HUDEP-2 (cell line): ENCODE measurements at regions not wholly inside any gene's neighbourhood (a gene's known extent, or its start where the extent isn't known, plus 50 kb on each side); places are given as distances from the start of the nearest gene placed in this dataset.
A peak's percentile ranks its signal among the peaks of the same experiment; 100 is the strongest.

Source experiments
- DNase-seq, 76 experiments: peaks; one replicate each; lab custom pipeline; 2025; ENCODE audit not compliant: unreplicated experiment in 76 of 76; lab: John Stamatoyannopoulos, UW

DNA sequence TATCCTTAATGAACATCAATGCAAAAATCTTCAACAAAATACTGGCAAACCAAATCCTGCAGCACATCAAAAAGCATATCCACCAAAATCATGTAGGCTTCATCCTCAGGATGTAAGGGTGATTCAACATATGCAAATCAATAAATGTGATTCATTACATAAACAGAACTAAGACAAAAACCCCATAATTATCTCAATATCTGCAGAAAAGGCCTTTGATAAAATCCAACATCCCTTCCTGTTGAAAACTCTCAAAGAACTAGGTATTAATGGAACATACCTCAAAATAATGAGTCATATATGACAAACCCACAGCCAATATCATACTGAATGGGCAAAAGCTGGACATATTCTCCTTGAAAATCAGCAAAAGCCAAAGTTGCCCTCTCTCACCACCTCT, 54.6 kb upstream of the DEPDC1 start:
- DNase-seq, result no peak

DNA sequence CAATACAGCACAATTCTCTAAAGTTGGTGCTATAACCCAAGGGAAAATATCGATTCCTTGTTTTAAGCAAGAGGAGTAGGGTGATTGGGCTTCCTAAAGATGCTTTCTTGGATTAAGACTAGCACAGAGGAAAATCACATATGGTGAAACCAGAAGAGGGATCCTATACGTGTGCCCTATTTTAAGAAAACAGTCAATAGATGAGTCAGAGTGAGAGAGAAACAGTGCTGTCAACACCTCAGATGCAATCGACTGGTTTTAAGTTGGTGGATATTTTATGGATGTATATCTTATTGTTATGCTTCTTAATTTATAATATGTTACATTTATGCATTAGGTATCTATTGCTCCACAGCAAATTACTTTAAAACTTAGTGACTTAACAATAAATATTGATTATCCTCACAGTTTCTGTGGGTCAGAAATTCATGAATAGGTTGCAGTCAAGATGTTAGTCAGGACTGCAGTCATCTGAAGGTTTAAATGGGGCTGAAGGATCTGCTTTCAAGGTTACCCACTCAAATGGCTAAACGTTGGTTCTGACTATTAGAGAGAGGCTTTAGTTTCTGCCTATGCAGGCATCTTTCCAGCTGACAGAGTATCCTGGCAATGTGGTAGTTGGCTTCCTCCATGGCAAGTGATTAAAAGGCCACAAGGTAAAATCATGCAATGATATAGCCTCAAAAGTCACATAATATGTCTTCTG, 61.6 kb upstream of the DEPDC1 start:
- DNase-seq, result no peak

DNA sequence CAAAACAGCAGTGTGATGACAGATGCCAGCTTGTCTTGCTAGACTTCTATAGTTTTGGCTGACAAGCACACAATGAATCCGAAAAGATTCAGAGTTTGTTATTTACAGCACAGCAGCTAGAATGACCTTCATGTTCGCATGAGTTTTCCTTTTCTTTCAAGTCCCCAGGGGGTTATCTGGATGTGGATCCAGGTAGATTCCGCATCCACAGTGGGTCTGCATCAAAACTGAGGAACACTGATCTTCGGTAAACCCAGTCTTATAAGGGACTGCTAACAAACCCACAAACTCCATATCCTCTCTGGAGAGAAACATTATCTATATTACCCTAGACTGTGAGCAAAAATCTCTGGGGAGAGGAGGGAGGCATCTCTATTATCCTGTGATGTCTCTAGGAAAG, 69.0 kb upstream of the DEPDC1 start:
- no peak for DNase-seq

DNA sequence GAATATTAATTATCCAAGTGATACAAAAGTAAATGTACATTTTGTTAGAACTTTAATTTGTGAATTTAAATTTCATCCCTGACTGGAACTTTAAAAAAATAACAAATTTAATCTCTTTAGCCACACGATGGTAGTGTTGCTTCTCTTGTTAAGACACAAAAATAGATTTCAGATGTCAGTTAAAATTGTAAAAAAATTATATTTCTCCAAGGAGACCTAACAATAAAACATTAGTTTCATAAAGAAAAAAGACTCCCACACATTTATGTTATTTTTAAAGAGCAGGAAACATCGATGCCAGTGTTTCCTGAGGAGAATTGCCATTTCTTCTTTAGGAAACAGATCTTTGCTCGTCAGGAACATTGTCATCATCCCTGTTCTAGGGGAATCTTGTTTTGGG, 74.0 kb upstream of the DEPDC1 start:
- no peak for DNase-seq

DNA sequence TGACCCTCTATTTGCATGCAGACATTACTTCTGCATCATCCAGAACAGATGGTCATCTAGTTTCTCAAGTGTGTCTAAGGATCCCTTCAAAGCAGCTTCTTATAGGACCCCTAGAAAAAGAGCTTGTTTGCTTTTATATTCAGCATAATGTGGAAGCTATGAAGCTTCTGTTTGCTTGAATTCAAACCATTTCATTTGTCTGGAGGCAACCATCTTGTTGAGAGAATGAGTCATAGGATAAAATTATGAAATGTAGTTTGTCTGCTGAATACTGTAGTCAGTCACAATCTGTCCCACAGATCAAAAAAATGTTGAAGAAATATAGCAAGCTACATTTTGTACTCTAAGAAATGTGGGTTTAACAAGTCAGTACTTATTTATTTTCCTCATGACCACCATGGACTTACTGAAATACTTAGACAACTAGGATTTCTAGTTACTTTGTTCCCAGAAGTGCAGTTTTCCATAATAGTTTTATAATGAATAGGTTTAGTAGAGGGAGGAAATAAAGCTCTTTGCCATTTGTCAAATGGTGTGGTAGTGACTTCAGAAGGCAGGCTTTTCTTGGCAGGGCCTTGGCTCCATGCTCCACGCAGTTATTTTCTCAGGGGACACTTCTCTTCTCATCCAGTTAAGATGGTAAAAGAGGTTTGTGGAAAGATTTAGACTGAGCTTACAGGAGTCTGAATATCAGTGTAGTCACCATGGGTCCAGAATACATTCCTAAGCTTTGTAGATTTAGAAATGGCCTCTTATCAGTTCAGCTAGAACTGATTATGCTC, 74.8 kb upstream of the DEPDC1 start:
- DNase-seq, result no peak

DNA sequence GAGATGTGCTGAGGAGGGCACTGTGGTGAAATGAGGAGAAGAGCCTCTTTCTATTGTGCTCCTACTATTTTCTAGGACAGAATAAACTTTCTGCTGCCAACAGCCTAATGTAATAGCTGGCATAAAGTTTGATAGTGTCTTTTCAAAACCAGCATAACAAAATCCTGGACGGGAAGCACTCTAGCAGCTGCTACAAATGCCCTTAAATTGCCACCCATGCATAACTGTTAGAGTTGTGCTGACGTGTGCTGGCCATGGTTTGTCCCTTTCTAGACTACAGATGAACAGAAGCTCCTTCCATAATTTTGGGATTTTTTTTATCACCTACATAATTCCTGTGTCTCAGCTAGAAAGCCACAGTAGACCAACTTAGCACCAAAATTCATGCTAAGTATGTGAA, 88.5 kb upstream of the DEPDC1 start:
- no peak for DNase-seq

DNA sequence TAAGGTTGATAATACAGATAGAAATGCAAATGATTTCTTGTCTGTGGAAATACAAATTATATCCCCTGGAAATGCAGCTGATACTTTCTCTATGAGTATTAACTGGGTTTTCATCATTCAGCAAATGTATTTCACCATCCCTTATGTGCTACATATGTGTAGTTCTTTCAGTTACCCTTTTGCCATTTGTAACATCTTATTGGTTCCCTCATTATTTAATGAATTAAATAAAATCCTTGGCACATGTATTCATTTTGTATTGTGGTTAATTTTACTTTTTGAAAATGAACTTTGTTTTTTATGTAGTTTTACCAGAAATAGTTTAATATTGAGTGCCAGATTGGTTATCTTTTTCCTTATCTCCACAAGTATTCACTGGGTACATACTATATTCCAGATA, 89.9 kb upstream of the DEPDC1 start:
- no peak for DNase-seq

DNA sequence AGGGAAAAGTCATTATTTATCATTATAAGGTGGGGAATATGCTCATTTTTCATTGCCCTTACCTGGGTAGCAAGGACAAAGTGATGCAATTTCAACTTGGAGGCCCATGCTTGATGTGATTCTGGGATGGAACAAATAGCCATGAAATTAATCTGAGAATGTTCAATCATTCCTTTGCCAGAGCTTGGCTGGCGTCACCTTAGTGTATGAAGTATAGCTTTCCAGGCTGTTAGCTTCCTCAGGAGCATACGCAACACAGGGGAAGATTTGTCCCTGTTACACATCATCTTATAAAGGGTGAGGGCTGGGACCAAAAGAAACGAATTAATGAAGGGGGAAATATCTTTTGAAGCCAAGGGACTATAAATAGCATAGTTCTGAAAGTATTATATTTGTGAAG, 91.4 kb upstream of the DEPDC1 start:
- no peak for DNase-seq

DNA sequence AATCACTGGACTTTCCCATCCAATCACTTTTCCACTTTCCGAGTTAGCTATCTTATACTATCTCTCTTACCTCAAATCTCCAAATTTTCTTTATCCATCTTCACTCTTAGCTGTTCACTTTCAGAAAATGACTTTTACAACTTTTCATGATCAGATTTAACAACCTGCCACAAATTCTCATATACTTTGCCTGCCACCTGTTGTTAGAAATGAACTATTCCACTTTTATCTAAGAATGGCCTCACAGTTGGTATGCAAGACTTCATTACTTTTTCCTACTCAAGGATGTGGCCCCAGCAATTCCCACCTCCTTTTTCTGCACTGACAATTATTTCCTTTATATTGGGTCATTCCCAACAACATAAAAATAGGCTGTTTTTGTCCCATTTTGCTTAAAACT, 93.6 kb upstream of the DEPDC1 start:
- no peak for DNase-seq

DNA sequence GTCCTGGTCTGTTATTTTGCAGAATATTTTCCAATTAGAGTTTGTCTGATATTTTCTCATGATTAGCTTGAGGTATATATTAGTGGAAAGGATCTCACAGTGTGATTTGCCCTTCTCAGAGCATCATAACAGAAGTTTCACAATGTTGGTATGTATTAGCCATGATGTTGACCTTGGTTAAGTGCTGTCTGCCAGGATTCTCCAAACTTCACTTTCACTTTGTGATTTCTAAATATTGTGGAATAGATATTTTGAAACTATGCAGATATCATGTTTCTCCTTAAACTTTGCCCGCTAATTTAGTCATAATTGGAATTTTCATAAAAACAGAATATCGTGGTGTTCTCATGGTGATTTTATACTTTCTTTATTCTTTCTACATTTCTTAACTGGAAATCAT, 98.0 kb upstream of the DEPDC1 start:
- DNase-seq, result no peak

DNA sequence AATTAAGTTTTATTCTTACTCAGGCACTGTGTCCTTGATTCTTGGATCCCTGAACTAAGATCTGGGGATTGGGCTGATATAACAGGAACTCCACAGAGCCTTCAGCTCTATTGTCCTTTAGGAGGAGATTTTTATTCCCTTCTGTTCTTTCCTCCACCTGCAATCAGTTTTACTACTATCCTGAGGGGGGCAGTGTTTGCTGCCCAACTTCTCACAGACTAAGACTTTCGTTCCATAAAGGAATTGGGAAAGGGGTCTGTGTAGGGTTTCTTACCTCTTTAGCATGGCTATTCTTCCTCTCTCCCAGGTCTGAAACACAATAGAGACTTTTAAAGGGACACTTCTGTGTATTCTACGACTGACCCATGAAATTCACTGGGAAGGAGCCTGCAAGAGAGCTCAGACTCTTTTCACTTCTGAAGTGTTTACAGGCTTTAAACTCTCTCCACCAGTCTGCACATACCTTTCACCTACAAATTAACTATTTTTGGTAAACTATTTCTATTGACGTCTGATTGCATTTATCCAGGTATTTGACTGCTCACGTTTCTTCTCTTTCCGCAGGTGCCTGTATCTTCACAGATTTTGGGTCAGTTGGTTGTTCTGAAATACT, 103.3 kb upstream of the DEPDC1 start:
- peak in 2 of 76 experiments; percentile 5 to 9 for DNase-seq

DNA sequence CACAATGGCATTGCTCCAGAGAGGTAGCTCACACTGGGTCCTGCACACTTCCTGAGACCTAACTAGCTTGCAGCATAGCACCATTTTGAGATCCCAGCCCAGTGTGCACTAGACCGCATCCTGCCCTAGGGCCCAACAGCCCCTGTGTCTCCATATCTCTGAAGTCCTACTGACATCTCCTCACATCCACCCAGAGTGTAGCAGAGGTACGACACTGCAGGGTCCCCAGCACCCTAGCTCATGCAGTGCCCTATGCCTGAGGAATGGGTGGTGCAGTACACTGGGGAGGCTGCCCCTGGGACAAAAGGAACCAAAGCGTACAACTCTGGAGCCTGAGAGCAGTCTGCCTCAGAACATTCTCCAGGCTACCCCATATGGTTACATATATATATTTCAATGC, 111.4 kb upstream of the DEPDC1 start:
- no peak for DNase-seq

DNA sequence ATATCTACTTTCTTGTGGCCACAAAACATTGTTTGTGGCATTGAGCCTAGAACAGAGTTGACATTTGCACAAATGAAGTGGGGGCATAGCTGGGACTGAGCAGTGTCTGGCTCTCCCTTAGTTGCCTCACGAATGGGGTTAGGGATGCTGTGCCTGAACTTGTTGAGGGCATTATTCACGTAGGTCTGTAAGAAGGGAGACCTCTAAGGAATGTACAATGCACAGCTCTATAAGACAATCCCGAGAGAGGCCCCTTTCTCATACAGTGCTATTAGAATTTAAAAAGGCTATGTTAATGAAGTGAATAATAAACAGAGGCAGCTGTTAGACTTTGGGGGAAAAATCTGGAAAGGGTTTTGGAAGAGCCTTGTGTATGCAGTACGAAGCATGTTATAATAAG, 118.4 kb upstream of the DEPDC1 start:
- DNase-seq, result no peak

DNA sequence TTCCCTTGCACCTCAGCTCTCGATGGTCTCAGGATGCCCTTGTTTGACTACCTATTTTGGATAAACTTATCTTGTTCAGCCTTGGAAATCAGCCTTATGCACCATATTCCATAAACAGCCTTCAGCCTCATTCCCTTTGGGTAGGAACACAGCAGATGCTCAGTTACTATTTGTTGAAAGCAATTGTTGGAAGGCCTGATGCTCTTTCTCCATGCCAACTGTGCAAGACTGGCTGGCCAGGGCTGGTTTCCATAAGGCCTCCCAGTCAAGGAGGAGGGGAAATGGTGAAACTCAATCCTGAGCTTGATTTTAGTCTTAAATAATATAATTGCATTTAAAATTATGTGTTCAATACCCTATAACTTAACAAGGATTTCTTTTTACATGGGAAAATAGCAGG, 121.1 kb upstream of the DEPDC1 start:
- DNase-seq, result no peak

DNA sequence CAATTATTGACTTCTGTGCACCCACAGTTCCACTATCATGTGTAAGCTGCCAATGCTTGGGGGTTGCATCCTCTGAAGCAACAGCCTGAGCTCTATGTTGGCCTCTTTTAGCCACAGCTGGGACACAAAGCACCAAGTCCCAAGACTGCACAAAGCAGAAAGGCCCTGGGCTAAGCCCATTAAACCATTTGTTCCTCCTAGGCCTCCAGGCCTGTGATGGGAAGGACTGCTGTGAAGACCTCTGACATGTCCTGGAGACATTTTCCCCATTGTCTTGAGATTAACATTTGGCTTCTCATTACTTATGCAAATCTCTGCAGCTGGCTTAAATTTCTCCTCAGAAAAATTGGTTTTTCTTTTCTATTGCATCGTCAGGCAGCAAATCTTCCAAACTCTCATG, 123.7 kb upstream of the DEPDC1 start:
- DNase-seq, result no peak

DNA sequence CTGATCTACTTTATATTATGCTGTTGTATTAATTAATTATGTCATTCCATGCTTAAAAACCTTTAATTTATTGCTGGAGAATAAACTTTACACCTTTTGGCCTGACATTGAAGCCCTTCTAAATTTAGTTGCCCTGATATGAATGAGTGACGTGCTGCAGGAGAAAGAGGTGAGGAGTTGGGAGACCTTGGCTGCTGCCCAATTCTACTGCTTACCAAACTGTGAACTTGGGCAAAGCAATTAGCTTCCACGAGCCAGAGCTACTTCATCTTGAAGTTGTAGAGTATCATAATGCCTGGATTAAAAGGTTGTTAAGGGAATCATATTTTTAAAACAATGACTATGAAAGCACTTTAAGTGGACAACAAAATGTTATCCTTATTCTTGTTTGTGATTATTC, 126.8 kb upstream of the DEPDC1 start:
- no peak for DNase-seq

DNA sequence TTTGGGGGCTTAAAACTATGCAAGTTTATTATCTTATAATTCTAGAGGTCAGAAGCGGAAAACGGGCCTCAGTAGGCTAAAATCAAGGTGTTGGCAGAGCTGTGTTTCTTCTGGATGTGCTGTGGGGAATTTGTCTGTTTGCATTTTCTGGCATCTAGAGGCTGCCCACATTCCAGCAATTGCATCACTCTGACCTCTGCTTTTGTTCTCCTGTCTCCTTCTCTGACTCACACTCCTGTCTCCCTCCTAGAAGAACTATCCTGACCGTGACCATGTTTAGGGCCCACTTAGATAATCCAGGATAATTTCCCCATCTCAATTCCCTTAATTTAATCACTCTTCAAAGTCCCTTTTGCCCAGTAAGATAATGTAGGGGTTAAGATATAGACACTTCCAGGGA, 127.4 kb upstream of the DEPDC1 start:
- DNase-seq, result no peak

DNA sequence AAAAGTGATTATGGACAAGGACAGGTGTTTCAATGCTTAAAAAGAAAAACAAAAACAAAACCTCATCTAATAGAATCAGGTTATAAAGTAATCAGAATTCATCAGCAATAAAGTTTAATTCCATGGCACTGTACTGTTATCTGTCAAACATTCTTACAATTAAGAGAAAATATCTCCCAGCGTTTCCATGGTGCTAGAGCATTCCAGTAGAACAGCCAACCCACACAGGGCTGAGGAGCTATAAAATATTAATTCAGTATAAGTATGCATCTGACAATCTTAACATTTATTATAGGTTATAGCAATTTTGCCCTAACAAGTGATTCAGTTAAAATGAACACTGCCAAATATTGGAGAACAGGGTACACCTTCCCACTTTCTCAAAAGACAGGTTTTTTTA, 128.7 kb upstream of the DEPDC1 start:
- no peak for DNase-seq

DNA sequence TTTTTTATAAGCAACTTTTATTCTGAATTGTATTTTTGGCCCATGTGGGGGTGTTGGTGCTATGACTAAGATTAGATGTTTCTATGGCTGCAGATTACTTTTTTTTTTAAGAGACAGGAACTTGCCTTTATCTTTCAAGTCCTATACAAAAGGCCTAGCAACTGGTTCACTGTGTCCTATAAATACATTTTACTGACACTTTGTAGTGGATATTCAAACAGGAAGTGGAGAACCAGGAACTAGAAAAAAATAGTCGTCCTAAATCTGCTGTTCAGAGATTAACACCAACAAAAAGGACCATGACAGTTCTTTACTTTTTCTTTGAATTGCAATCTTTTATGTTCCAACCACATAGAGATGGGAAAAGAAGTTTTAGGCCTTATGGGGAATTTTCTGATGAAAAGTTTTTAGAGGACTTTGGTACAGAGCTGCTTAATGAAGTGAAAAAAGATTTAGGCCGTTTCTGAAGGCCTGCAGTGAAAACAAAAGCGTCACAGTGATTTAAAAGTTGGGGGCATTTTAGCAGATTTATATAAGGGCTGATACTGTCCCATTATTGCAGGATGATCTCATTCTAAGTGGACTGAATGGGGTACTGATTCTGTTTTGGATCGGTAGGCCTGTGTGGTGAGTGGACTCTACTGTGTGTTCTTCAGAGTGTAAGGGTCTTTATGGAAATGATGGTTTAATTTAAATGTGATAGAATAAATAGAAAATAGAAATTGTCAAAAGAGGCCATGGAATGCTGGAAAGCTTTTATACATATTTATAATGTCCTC, 136.4 kb upstream of the DEPDC1 start:
- DNase-seq, result no peak

DNA sequence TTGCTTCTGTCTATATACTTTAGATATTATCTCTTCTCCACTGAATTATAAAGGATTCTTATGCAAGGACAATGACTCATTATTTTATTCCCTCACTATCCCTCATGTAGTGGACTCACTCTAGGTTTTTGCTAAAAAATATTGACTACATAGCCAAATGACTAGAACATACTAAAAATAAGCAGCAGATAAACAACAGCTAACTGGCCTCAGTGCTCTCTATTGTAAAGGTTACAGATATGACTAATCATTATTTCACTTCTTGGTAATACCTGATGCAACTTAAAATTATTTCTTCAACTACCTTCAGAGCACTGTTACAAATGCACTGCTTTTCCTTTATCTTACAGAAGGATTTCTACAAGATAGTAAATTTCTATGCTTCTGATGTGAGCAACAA, 147.6 kb upstream of the DEPDC1 start:
- no peak for DNase-seq

DNA sequence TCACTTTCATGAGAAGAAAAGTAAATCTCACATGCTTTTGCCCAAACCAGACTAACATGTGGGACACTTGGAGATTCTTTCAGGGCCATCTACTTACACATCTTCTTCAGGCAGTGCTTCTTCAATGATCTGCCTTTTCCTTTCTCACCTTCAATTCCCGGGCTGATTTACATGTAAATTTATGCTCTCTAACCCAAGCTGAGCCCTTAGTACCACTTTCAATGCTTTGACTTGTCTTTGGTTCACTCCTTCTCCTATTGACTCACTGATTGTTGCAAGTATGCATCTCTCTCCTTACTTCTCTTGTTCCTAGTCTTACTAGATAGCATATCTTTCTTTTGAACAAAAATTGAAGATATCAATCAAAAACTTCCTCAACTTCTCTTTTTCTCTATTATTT, 154.2 kb upstream of the DEPDC1 start:
- DNase-seq, result no peak
